ENCODE measurements at regions not wholly inside any gene's neighbourhood (a gene's known extent, or its start where the extent isn't known, plus 50 kb on each side); places are given as distances from the start of the nearest gene placed in this dataset.

DNA sequence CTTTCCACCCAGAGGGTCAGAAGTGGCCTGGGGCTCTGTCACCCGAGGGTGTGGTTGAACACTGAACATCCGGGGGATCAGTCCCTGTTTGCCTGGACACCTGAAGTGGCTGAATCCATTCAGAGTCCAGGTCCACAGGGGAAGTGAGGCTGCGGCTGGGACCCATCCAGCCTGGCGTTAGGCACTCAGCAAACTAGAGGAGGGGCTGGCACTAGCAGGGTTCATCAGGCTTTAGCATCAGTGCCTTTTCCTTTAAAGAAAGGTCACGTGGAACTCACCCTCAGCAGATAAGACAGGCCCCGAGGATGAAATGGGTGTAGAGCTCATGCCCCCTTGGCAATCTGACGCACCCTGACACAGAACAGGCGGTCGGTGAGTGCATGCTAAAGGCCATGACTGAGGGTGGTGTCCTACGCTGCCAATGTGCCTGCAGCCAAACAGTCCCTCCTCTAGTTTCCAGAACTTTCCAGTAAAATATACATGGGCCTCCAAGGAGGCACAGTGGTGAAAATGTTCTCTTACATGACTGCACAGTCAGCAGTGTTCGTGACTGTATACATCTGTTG is 72.4 kb upstream of the ARHGEF7 start:
- Histone ChIP-seq H3K27ac (no peak overlapping the region), H3K27me3 (no peaks in the 10 kb centered on the region), H3K9me3 (replicated peaks in 1 of 3) (no peaks in the 10 kb centered on the region), H3K36me3 (replicated peaks in 1 of 2) (no peaks in the 10 kb centered on the region), H3K4me3 (no peak overlapping the region), H3K4me1 (replicated peaks in 1 of 2) (no peaks in the 10 kb centered on the region)
- no peak for TF ChIP-seq POLR2A (IDR thresholded peaks at IDR 0.05)
- intact Hi-C loops (cut with DNase I), result loop anchor here in 1 of 2 donors (10.0 kb wide), 1 partner anchor 98 kb away; no protein-coding TSS in a partner anchor
- WGBS, 4 donors, result 75 to 85% (median 79%) methylated on average over 4 to 11 of the region's 11 CpGs
- no peak for DNase-seq

DNA sequence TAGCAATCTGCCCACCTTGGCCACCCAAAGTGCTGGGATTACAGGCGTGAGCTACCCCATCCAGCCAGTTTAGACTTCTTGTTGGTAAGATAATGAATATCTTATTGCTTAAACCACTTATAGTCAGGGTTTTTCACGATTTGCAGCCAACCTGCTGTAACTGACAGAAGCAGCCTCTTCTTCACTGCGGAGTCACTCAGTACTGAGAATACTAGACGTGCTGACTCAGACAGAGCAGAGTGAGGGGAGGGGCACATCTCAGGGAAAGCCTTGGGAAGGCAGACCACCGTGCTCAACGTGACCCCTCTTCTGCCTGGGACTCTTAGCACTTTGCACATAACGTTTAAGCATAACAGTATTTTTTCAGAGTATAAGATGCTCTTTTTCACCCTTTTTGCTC is 74.3 kb upstream of the ARHGEF7 start:
- H3K9me3 ChIP-seq (replicated peaks in 1 of 3), result no peaks in the 10 kb centered on the region
- intact Hi-C loops (cut with DNase I), result loop anchor here in 1 of 2 donors (10.0 kb wide), 1 partner anchor 96 kb away; no protein-coding TSS in a partner anchor
- no peaks in the 10 kb centered on the region for H3K27me3 ChIP-seq
- no peaks in the 10 kb centered on the region for H3K36me3 ChIP-seq (replicated peaks in 1 of 2)
- H3K27ac ChIP-seq, result no peak overlapping the region
- H3K4me1 ChIP-seq (replicated peaks in 1 of 2), result no peaks in the 10 kb centered on the region
- TF ChIP-seq, protein P1, sequence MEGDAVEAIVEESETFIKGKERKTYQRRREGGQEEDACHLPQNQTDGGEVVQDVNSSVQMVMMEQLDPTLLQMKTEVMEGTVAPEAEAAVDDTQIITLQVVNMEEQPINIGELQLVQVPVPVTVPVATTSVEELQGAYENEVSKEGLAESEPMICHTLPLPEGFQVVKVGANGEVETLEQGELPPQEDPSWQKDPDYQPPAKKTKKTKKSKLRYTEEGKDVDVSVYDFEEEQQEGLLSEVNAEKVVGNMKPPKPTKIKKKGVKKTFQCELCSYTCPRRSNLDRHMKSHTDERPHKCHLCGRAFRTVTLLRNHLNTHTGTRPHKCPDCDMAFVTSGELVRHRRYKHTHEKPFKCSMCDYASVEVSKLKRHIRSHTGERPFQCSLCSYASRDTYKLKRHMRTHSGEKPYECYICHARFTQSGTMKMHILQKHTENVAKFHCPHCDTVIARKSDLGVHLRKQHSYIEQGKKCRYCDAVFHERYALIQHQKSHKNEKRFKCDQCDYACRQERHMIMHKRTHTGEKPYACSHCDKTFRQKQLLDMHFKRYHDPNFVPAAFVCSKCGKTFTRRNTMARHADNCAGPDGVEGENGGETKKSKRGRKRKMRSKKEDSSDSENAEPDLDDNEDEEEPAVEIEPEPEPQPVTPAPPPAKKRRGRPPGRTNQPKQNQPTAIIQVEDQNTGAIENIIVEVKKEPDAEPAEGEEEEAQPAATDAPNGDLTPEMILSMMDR (IDR thresholded peaks at IDR 0.05), result no peak
- no peak for TF ChIP-seq POLR2A (IDR thresholded peaks at IDR 0.05)
- 33 to 40% (median 38%) methylated on average over 7 of the region's 7 CpGs for WGBS, 4 donors
- DNase-seq, result no peak
- no peak overlapping the region for H3K4me3 ChIP-seq

DNA sequence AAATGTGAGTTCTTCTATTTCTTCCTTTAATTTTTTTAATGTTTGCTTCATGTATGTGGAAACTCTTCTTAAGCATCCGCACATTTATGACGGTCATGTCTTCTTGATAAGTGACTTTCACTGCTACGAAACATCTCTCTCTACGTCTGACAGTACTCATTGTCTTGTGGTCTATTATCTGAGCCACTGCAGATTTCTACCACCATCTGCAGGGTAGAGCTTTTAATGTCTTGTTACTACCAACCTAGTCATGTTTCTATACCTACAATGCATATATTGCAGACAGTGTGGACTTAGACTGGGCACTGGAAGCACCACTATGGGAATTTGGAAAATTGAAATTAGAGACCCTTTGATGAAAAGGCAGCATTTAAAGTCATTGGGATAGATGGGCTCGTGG is 75.4 kb upstream of the ARHGEF7 start:
- no peaks in the 10 kb centered on the region for H3K9me3 ChIP-seq (replicated peaks in 1 of 3)
- intact Hi-C loops (cut with DNase I), result loop anchor here in 1 of 2 donors (10.0 kb wide), 1 partner anchor 95 kb away; no protein-coding TSS in a partner anchor
- WGBS, 4 donors, result 71 to 82% (median 75%) methylated on average over 5 of the region's 5 CpGs
- no peaks in the 10 kb centered on the region for H3K27me3 ChIP-seq
- no peak overlapping the region for H3K4me3 ChIP-seq
- TF ChIP-seq, protein P1 (IDR thresholded peaks at IDR 0.05), result no peak
- no peak for TF ChIP-seq POLR2A (IDR thresholded peaks at IDR 0.05)
- no peak overlapping the region for H3K27ac ChIP-seq
- no peaks in the 10 kb centered on the region for H3K4me1 ChIP-seq (replicated peaks in 1 of 2)
- DNase-seq, result no peak
- H3K36me3 ChIP-seq (replicated peaks in 1 of 2), result no peaks in the 10 kb centered on the region

DNA sequence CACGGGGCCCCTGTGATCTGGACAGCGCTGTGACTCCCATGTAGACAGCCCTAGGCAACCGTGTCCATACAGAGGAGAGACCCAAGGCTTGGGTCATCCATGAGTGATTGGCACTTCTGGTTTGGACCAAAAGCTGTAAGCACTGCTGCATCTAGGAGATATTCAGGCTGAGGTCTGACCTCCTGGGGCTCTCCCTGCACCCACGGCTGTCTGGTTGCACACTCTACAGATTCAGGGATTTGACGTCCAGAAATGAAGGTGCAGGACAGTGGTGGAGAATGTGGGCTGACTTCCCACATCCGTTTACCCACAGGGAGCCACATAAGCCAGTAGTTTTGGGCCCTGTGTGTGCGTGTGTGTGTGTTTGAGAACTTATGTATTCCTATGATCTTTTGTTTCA is 76.2 kb upstream of the ARHGEF7 start:
- WGBS, 4 donors, result 69 to 79% (median 74%) methylated on average over 7 of the region's 7 CpGs
- no peaks in the 10 kb centered on the region for H3K4me1 ChIP-seq (replicated peaks in 1 of 2)
- intact Hi-C loops (cut with DNase I), result no loop called here
- H3K9me3 ChIP-seq (replicated peaks in 1 of 3), result no peaks in the 10 kb centered on the region
- no peak overlapping the region for H3K27ac ChIP-seq
- H3K36me3 ChIP-seq (replicated peaks in 1 of 2), result no peaks in the 10 kb centered on the region
- H3K27me3 ChIP-seq, result no peaks in the 10 kb centered on the region
- no peak for TF ChIP-seq POLR2A (IDR thresholded peaks at IDR 0.05)
- TF ChIP-seq, protein P1 (IDR thresholded peaks at IDR 0.05), result no peak
- H3K4me3 ChIP-seq, result no peak overlapping the region
- no peak for DNase-seq

DNA sequence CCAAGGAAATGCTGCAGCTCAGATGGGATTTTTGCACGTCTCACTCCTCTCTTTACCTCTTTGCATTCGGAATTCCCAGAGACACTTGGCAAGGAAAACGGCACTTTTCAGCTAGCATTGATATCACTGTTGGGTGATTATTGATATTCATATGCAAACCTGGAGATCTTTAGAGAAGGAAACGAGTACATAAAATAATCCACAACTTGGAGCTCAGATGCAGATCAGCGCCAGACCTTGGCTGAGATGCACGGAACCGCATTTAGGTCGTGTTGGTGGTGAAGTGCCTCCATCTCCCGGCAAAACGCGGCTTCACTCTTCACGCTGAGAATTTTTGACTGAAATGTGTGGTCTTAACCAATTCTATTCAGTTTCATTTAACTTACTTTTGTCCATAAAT is 77.2 kb upstream of the ARHGEF7 start:
- WGBS, 4 donors, result 64 to 74% (median 72%) methylated on average over 12 of the region's 12 CpGs
- H3K9me3 ChIP-seq (replicated peaks in 1 of 3), result no peaks in the 10 kb centered on the region
- H3K4me1 ChIP-seq (replicated peaks in 1 of 2), result no peaks in the 10 kb centered on the region
- H3K4me3 ChIP-seq, result no peak overlapping the region
- TF ChIP-seq POLR2A (IDR thresholded peaks at IDR 0.05), result no peak
- TF ChIP-seq, protein P1 (IDR thresholded peaks at IDR 0.05), result no peak
- H3K27me3 ChIP-seq, result no peaks in the 10 kb centered on the region
- DNase-seq, result no peak
- no peaks in the 10 kb centered on the region for H3K36me3 ChIP-seq (replicated peaks in 1 of 2)
- intact Hi-C loops (cut with DNase I), result no loop called here
- H3K27ac ChIP-seq, result no peak overlapping the region
